Upper lobe of left lung (tissue), 6 donors: ENCODE measurements at regions not wholly inside any gene's neighbourhood (a gene's known extent, or its start where the extent isn't known, plus 50 kb on each side); places are given as distances from the start of the nearest gene placed in this dataset.

Experiments
- ATAC-seq, 2 donors: fragments of 200-7000 bp; cut with Tn5 transposase; one replicate each; pipeline ENCODE4 v1.9.1; 2022; ENCODE audit warnings: mild to moderate bottlenecking in 2 of 2, moderate library complexity in 2 of 2; ENCODE audit not compliant: low FRiP score in 2 of 2
- DNase-seq, 2 donors: peaks; one replicate each; pipeline ENCODE4 v3.0.0-alpha.2; 2019 to 2020
- H3K27ac ChIP-seq, 4 donors: fragments of 200-600 bp; sonication (generic); one replicate each; pipeline ENCODE4 v1.5.1; 2016 to 2019
- H3K27me3 ChIP-seq, 4 donors: fragments of 200-600 bp; sonication (generic); one replicate each; pipeline ENCODE4 v1.5.1; 2017 to 2019
- H3K36me3 ChIP-seq, 4 donors: fragments of 200-600 bp; sonication (generic); one replicate each; pipeline ENCODE4 v1.5.1; 2016 to 2019
- H3K4me1 ChIP-seq, 4 donors: fragments of 200-600 bp; sonication (generic); one replicate each; pipeline ENCODE4 v1.5.1; 2018 to 2019
- H3K4me3 ChIP-seq, 4 donors: fragments of 200-600 bp; sonication (generic); one replicate each; pipeline ENCODE4 v1.5.1; 2017 to 2019; ENCODE audit warnings: mild to moderate bottlenecking in 2 of 4, moderate library complexity in 1 of 4
- H3K9me3 ChIP-seq, 4 donors: fragments of 200-600 bp; sonication (generic); one replicate each; pipeline ENCODE4 v1.5.1; 2018 to 2019
- CTCF ChIP-seq, 6 experiments: fragments of 450-650 bp in 4 of 6; fragments of 200-600 bp in 2 of 6; sonication (generic) in 2 of 6; IDR thresholded peaks; one replicate each; pipeline ENCODE4 v1.5.1; 2016 to 2019; ENCODE audit warnings: antibody characterized with exemption in 6 of 6
- EP300 ChIP-seq, 4 donors: sonication (generic); formaldehyde crosslinking; IDR thresholded peaks; one replicate each; pipeline ENCODE4 v1.5.1; 2017; ENCODE audit warnings: antibody characterized with exemption in 4 of 4, control low read depth in 2 of 4
- POLR2A ChIP-seq, 4 donors: fragments of 450-650 bp; IDR thresholded peaks; one replicate each; pipeline ENCODE4 v1.5.1; 2016 to 2017; ENCODE audit warnings: antibody characterized with exemption in 4 of 4, mild to moderate bottlenecking in 2 of 4
- POLR2AphosphoS5 ChIP-seq, 2 donors: sonication (generic); formaldehyde crosslinking; IDR thresholded peaks; one replicate each; pipeline ENCODE4 v1.5.1; 2017; ENCODE audit warnings: antibody characterized with exemption in 2 of 2
- WGBS, 2 donors: methylation state at CpG; one replicate each; pipeline ENCODE4 v1.1.5; 2017 to 2018; 5-methylcytosine and 5-hydroxymethylcytosine counted together
- donor health status: DM: no; HTN: no; CAD: no; lungs with moderate emphysema.
- donor health status: DM: no; HTN: yes; CAD: no; lungs with severe emphysema.

GRCh38 chr5:136703706-136704105, 338.4 kb upstream of the TRPC7 start:
- DNase-seq (no peak), ATAC-seq (no peak)
- TF ChIP-seq EP300 (IDR thresholded peaks at IDR 0.05) (no peak), POLR2AphosphoS5 (IDR thresholded peaks at IDR 0.05) (no peak), CTCF (IDR thresholded peaks at IDR 0.05) (no peak), POLR2A (IDR thresholded peaks at IDR 0.05) (no peak)
- no peaks in the 10 kb centered on the region for H3K27me3 ChIP-seq
- H3K9me3 ChIP-seq: no peaks in the 10 kb centered on the region
- 86 to 100% methylated on average over 1 of the region's 1 CpG for WGBS, 2 donors
- H3K36me3 ChIP-seq: no peaks in the 10 kb centered on the region
- no peak overlapping the region for H3K4me3 ChIP-seq
- no peaks in the 10 kb centered on the region for H3K4me1 ChIP-seq
- no peak overlapping the region for H3K27ac ChIP-seq

- H3K4me3 ChIP-seq: no peak overlapping the region
- H3K27ac ChIP-seq: no peak overlapping the region
- no peaks in the 10 kb centered on the region for H3K27me3 ChIP-seq
- TF ChIP-seq POLR2A (IDR thresholded peaks at IDR 0.05) (no peak), CTCF (IDR thresholded peaks at IDR 0.05) (no peak), EP300 (IDR thresholded peaks at IDR 0.05) (no peak), POLR2AphosphoS5 (IDR thresholded peaks at IDR 0.05) (no peak)
- no peak for DNase-seq
- H3K36me3 ChIP-seq: no peaks in the 10 kb centered on the region
- no peaks in the 10 kb centered on the region for H3K9me3 ChIP-seq
- WGBS, 2 donors: 82 to 95% methylated on average over 2 of the region's 2 CpGs
- ATAC-seq: no peak
- H3K4me1 ChIP-seq: no peaks in the 10 kb centered on the region
These were observed 337.7 kb upstream of the TRPC7 start for GRCh38 chr5:136703036-136703435.

- TF ChIP-seq POLR2A (IDR thresholded peaks at IDR 0.05): no peak
- TF ChIP-seq POLR2AphosphoS5 (IDR thresholded peaks at IDR 0.05): no peak
- no peak for TF ChIP-seq CTCF (IDR thresholded peaks at IDR 0.05)
- no peak for TF ChIP-seq EP300 (IDR thresholded peaks at IDR 0.05)
- no peaks in the 10 kb centered on the region for H3K9me3 ChIP-seq
- no peaks in the 10 kb centered on the region for H3K4me1 ChIP-seq
- no peak for DNase-seq
- H3K27ac ChIP-seq: no peak overlapping the region
- no peaks in the 10 kb centered on the region for H3K36me3 ChIP-seq
- no peak overlapping the region for H3K4me3 ChIP-seq
- WGBS, 2 donors: 89 to 90% methylated on average over 1 of the region's 1 CpG
- ATAC-seq: no peak
- no peaks in the 10 kb centered on the region for H3K27me3 ChIP-seq
These were observed 335.8 kb upstream of the TRPC7 start for GRCh38 chr5:136701191-136701590.

- no peaks in the 10 kb centered on the region for H3K4me1 ChIP-seq
- no peak overlapping the region for H3K4me3 ChIP-seq
- 37 to 51% methylated on average over 5 to 7 of the region's 7 CpGs for WGBS, 2 donors
These were observed 334.3 kb upstream of the TRPC7 start for GRCh38 chr5:136699651-136700050.

More at GRCh38 chr5:136699651-136700050, 334.3 kb upstream of the TRPC7 start:
- Histone ChIP-seq H3K36me3 (no peaks in the 10 kb centered on the region), H3K9me3 (no peaks in the 10 kb centered on the region), H3K27me3 (no peaks in the 10 kb centered on the region), H3K27ac (no peak overlapping the region)
- TF ChIP-seq POLR2AphosphoS5 (IDR thresholded peaks at IDR 0.05) (no peak), EP300 (IDR thresholded peaks at IDR 0.05) (no peak), CTCF (IDR thresholded peaks at IDR 0.05) (no peak), POLR2A (IDR thresholded peaks at IDR 0.05) (no peak)
- ATAC-seq (no peak), DNase-seq (no peak)
